ENCODE measurements at regions not wholly inside any gene's neighbourhood (a gene's known extent, or its start where the extent isn't known, plus 50 kb on each side); places are given as distances from the start of the nearest gene placed in this dataset.

DNA sequence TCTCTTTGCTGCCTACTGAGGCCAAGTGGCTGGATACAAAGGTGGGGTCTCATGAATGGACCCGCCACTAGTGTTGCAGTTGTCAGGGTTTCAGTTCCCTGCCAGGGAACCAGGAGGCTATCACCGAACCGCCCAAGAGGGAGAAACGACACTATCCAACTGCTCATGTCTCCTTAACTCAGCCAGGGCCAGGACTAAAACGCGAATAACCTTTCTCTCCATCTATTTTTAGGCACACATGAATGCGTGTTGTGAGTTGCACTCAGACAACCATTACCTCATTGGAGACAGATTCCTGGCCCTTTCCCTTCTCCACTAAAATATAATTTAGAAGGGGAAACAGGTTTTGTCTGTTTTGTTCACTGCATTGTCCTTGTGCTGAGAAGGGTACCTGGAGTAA lies 559.5 kb downstream of the SOCS6 start:
- TF ChIP-seq, protein P1, sequence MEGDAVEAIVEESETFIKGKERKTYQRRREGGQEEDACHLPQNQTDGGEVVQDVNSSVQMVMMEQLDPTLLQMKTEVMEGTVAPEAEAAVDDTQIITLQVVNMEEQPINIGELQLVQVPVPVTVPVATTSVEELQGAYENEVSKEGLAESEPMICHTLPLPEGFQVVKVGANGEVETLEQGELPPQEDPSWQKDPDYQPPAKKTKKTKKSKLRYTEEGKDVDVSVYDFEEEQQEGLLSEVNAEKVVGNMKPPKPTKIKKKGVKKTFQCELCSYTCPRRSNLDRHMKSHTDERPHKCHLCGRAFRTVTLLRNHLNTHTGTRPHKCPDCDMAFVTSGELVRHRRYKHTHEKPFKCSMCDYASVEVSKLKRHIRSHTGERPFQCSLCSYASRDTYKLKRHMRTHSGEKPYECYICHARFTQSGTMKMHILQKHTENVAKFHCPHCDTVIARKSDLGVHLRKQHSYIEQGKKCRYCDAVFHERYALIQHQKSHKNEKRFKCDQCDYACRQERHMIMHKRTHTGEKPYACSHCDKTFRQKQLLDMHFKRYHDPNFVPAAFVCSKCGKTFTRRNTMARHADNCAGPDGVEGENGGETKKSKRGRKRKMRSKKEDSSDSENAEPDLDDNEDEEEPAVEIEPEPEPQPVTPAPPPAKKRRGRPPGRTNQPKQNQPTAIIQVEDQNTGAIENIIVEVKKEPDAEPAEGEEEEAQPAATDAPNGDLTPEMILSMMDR (IDR thresholded peaks at IDR 0.05) = no peak
- no peak for TF ChIP-seq EZH2 (IDR thresholded peaks at IDR 0.05)
